ENCODE measurements at regions not wholly inside any gene's neighbourhood (a gene's known extent, or its start where the extent isn't known, plus 50 kb on each side); places are given as distances from the start of the nearest gene placed in this dataset.
"Not testable (repeated sequence)": the region's sequence is repeated elsewhere in the genome, so short reads cannot be mapped to it uniquely, and the experiment has no call there.

DNA sequence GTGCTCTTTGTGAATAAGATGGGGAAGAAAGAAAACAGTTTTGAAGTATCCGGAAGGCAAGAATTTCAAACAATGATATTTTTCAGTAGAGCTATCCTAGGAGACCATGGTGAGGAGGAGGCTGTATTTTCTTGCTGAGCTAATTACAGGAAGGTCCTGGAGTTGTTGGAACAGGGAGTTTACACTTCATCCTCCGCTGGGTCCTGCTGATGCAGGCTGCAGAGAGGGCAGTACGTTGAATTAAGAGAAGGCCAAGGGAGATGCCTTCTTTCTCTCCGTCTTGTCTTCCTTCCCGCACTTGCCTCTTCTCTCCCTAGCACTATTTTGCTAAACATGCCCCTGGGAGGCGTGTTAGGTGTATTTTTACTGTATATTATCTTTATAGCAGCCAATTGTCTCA is 60.0 kb upstream of the EDAR start:
- H3K4me3 ChIP-seq (ENCODE audit: low read depth, low read length), result no peak overlapping the region
- peaks cover 9% of the 10 kb centered on the region for H3K4me1 ChIP-seq (ENCODE audit: control insufficient read depth, insufficient read depth, low read length, unreplicated experiment)
- no peak overlapping the region for H3K27ac ChIP-seq (ENCODE audit: low read depth, low read length)
- no peaks in the 10 kb centered on the region for H3K36me3 ChIP-seq (ENCODE audit: insufficient read depth, low read length)
- H3K27me3 ChIP-seq (ENCODE audit: insufficient read depth, low read length), result no peaks in the 10 kb centered on the region
- H2AFZ ChIP-seq (ENCODE audit: low read length, unreplicated experiment), result no peak overlapping the region
- H3K79me2 ChIP-seq (ENCODE audit: control insufficient read depth, insufficient read depth, low read length, unreplicated experiment), result no peaks in the 10 kb centered on the region

DNA sequence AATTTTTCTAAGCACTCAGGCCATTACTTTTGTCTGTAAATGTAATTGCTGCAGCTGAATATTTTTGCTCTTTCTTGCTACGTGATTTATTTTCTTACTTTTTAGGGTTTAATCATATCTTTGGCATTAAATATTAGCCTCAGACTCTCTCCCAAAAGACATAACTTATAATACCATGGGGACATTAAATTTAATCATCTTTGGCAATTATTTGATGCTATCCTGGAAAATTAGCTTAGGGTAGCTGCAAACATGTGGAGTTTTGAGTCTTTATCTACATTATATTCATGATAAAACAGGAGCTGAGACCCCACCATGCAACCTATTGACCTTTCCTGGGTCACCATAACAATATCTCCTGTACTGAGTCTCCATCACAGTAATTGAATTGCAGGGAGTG is 59.1 kb upstream of the EDAR start:
- peaks cover 4% of the 10 kb centered on the region; the same call in 1 of the 2 replicates for H3K27me3 ChIP-seq (ENCODE audit: insufficient read depth, low read length)
- no peaks in the 10 kb centered on the region for H3K36me3 ChIP-seq (ENCODE audit: insufficient read depth, low read length)
- no peaks in the 10 kb centered on the region for H3K79me2 ChIP-seq (ENCODE audit: control insufficient read depth, insufficient read depth, low read length, unreplicated experiment)
- H2AFZ ChIP-seq (ENCODE audit: low read length, unreplicated experiment), result no peak overlapping the region
- peaks cover 9% of the 10 kb centered on the region for H3K4me1 ChIP-seq (ENCODE audit: control insufficient read depth, insufficient read depth, low read length, unreplicated experiment)
- H3K27ac ChIP-seq (ENCODE audit: low read depth, low read length), result no peak overlapping the region
- no peak overlapping the region for H3K4me3 ChIP-seq (ENCODE audit: low read depth, low read length)

DNA sequence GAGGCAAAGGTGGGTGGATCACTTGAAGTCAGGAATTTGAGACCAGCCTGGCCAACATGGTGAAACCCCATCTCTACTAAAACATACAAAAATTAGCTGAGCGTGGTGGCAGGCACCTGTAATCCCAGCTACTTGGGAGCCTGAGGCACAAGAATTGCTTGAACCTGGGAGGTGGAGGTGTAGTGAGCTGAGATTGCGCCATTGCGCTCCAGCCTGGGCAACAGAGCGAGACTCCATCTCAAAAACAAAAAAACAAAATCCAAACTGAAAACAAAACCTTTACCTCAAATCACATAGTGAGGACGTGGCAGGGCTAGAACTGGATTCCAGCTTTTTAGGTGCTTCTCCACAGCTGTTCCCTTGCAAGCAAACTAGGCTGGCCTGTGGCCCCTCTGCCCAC is 58.5 kb upstream of the EDAR start:
- H3K4me3 ChIP-seq (ENCODE audit: low read depth, low read length); H3K27ac ChIP-seq (ENCODE audit: low read depth, low read length); H3K79me2 ChIP-seq (ENCODE audit: control insufficient read depth, insufficient read depth, low read length, unreplicated experiment); H3K4me1 ChIP-seq (ENCODE audit: control insufficient read depth, insufficient read depth, low read length, unreplicated experiment); H3K36me3 ChIP-seq (ENCODE audit: insufficient read depth, low read length); H2AFZ ChIP-seq (ENCODE audit: low read length, unreplicated experiment): not testable (repeated sequence)
- H3K27me3 ChIP-seq (ENCODE audit: insufficient read depth, low read length), result peaks cover 10% of the 10 kb centered on the region

DNA sequence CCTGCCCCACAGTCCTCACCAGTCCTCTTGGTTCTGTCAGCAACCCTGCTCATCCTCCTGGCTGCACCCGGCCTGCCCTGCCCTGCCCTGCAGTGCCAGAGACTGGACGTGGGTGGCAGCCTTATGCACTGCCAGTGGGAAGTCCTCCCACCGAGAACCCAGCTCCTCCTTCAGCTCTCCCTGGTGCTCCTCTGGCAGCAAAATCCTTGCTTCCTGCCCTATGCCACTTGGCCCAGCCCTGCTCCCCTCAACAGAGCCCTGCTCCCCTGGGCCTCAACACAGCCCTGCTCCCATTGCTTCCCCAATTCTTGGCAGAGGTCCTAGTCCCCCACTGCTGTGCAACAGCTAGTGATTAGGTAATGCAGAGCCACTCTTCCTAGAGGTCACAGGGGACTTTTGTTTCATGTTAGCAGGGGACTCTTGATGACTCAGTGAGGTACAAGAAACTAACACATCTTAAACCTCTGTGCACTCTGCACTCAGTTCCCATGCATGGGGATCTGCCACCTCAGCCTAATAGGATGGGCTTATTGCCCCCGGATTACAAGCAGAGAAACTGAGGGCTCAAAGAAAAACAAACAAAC is 58.0 kb upstream of the EDAR start:
- H3K36me3 ChIP-seq (ENCODE audit: insufficient read depth, low read length), result no peaks in the 10 kb centered on the region
- peaks cover 14% of the 10 kb centered on the region for H3K27me3 ChIP-seq (ENCODE audit: insufficient read depth, low read length)
- no peak overlapping the region for H3K27ac ChIP-seq (ENCODE audit: low read depth, low read length)
- peaks cover 9% of the 10 kb centered on the region for H3K4me1 ChIP-seq (ENCODE audit: control insufficient read depth, insufficient read depth, low read length, unreplicated experiment)
- H3K79me2 ChIP-seq (ENCODE audit: control insufficient read depth, insufficient read depth, low read length, unreplicated experiment), result no peaks in the 10 kb centered on the region
- no peak overlapping the region for H2AFZ ChIP-seq (ENCODE audit: low read length, unreplicated experiment)
- H3K4me3 ChIP-seq (ENCODE audit: low read depth, low read length), result no peak overlapping the region

DNA sequence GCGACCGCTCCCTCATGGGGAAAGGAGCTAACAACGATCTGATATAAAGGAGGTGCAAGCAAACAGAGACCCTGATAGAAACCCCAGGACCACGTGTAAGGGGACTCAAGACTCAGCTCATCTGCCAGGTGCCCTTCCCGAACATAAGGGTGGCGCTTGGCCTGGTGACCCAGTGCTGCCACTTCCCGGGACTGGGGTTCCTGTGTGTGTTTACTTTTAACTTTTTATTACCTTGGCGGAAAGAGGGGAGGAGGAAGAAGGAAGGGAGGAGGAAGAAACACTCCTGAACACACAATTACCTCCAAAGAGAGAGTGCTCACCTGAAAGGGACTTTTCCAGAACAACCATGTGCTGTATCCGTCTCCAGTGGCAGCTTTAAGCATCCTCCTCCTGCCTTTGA is 56.5 kb upstream of the EDAR start:
- no peak overlapping the region for H2AFZ ChIP-seq (ENCODE audit: low read length, unreplicated experiment)
- H3K27ac ChIP-seq (ENCODE audit: low read depth, low read length), result no peak overlapping the region
- H3K4me1 ChIP-seq (ENCODE audit: control insufficient read depth, insufficient read depth, low read length, unreplicated experiment), result peaks cover 9% of the 10 kb centered on the region
- no peak overlapping the region for H3K4me3 ChIP-seq (ENCODE audit: low read depth, low read length)
- no peaks in the 10 kb centered on the region for H3K36me3 ChIP-seq (ENCODE audit: insufficient read depth, low read length)
- no peaks in the 10 kb centered on the region for H3K79me2 ChIP-seq (ENCODE audit: control insufficient read depth, insufficient read depth, low read length, unreplicated experiment)
- H3K27me3 ChIP-seq (ENCODE audit: insufficient read depth, low read length), result peaks cover 18% of the 10 kb centered on the region

DNA sequence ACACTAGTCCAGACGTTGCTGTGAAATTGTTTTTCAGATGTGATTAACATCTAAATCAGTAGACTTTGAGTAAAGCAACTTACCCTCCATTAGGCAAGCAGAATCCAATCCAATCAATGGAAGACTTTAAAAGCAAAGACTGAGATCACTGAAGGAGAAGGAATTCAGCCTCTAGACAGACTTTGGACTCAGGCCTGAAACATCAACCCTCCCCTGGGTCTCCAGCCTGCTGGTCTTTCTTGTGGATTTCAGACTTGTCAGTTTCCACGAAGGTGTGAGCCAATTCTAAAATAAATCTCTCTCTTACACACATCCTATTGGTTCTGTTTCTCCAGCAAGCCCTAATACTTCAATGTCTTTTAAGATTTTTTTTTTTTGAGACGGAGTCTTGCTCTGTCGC is 50.0 kb upstream of the EDAR start:
- Histone ChIP-seq H2AFZ (ENCODE audit: low read length, unreplicated experiment) (no peak overlapping the region), H3K79me2 (ENCODE audit: control insufficient read depth, insufficient read depth, low read length, unreplicated experiment) (no peaks in the 10 kb centered on the region), H3K4me3 (ENCODE audit: low read depth, low read length) (no peak overlapping the region), H3K36me3 (ENCODE audit: insufficient read depth, low read length) (no peaks in the 10 kb centered on the region), H3K27ac (ENCODE audit: low read depth, low read length) (no peak overlapping the region), H3K4me1 (ENCODE audit: control insufficient read depth, insufficient read depth, low read length, unreplicated experiment) (no peaks in the 10 kb centered on the region), H3K27me3 (ENCODE audit: insufficient read depth, low read length) (peaks cover 41% of the 10 kb centered on the region)
